ENCODE measurements at regions not wholly inside any gene's neighbourhood (a gene's known extent, or its start where the extent isn't known, plus 50 kb on each side); places are given as distances from the start of the nearest gene placed in this dataset.

DNA sequence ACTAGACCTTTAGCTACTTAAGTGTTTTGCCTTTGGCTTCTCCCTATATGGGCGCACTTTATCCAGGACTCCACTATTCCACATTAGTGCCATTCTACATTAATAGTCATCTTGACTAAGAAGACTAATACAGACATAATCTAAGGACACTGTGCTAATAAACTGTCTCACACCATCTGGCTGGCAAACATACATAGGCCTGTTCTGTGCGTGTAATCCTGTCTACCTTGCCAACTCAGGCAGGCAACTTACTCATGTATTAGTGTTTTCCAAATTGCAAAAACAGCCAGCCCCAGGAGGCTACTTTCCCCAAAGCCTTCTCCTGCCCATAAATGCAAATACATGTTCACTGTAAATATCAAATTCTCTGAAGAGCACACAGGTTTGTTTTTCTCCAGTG is 587.3 kb downstream of the TMA16 start:
- intact Hi-C loops (cut with micrococcal nuclease) = no loop called here
- TF ChIP-seq, protein P1, sequence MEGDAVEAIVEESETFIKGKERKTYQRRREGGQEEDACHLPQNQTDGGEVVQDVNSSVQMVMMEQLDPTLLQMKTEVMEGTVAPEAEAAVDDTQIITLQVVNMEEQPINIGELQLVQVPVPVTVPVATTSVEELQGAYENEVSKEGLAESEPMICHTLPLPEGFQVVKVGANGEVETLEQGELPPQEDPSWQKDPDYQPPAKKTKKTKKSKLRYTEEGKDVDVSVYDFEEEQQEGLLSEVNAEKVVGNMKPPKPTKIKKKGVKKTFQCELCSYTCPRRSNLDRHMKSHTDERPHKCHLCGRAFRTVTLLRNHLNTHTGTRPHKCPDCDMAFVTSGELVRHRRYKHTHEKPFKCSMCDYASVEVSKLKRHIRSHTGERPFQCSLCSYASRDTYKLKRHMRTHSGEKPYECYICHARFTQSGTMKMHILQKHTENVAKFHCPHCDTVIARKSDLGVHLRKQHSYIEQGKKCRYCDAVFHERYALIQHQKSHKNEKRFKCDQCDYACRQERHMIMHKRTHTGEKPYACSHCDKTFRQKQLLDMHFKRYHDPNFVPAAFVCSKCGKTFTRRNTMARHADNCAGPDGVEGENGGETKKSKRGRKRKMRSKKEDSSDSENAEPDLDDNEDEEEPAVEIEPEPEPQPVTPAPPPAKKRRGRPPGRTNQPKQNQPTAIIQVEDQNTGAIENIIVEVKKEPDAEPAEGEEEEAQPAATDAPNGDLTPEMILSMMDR (IDR thresholded peaks at IDR 0.05) = no peak
- no peak overlapping the region for H3K27ac Mint-ChIP-seq
- no peaks in the 10 kb centered on the region for H3K79me2 ChIP-seq (ENCODE audit: insufficient read depth, low read length)
- H3K4me1 Mint-ChIP-seq = no peaks in the 10 kb centered on the region
- H3K4me3 Mint-ChIP-seq = no peak overlapping the region
- no peaks in the 10 kb centered on the region for H3K9me3 ChIP-seq (replicated peaks in 1 of 2; ENCODE audit: control insufficient read depth in 1 of 2, insufficient read depth in 1 of 2, low read length in 2 of 2)
- no peak overlapping the region for H3K27ac ChIP-seq (ENCODE audit: low read depth in 1 of 2, low read length in 2 of 2)
- H3K36me3 ChIP-seq (replicated peaks in 1 of 2; ENCODE audit: control insufficient read depth in 1 of 2, insufficient read depth in 2 of 2, low read length in 2 of 2) = no peaks in the 10 kb centered on the region
- no peaks in the 10 kb centered on the region for H3K36me3 Mint-ChIP-seq
- no peaks in the 10 kb centered on the region for H3K4me1 ChIP-seq (ENCODE audit: control insufficient read depth in 1 of 2, insufficient read depth in 2 of 2, low read length in 2 of 2)
- peaks cover 0 to 1% (median 0%) of the 10 kb centered on the region in 3 donors for H3K27me3 Mint-ChIP-seq (ENCODE audit: low read depth in 3 of 3)
- DNase-seq = no peak
- H2AFZ ChIP-seq (ENCODE audit: insufficient read depth, low read depth, low read length, poor library complexity, severe bottlenecking) = no peak overlapping the region
- no peaks in the 10 kb centered on the region for H3K27me3 ChIP-seq (ENCODE audit: control insufficient read depth in 2 of 2, insufficient read depth in 2 of 2, low read length in 2 of 2)
- H4K20me1 ChIP-seq (ENCODE audit: insufficient read depth, low read length) = no peaks in the 10 kb centered on the region
- no peak overlapping the region for H3K4me2 ChIP-seq (replicated peaks; ENCODE audit: extremely low read depth, low read length, poor library complexity, severe bottlenecking)
- H3K9ac ChIP-seq (ENCODE audit: insufficient read depth, low read length, poor library complexity, severe bottlenecking) = no peak overlapping the region
- H3K4me3 ChIP-seq (replicated peaks in 1 of 3; ENCODE audit: low read depth in 2 of 3, low read length in 3 of 3) = no peak overlapping the region
- H3K9me3 Mint-ChIP-seq = peaks cover 0 to 2% (median 0%) of the 10 kb centered on the region in 7 donors
- WGBS (ENCODE audit: insufficient coverage) = 100% methylated on average over 2 of the region's 2 CpGs

DNA sequence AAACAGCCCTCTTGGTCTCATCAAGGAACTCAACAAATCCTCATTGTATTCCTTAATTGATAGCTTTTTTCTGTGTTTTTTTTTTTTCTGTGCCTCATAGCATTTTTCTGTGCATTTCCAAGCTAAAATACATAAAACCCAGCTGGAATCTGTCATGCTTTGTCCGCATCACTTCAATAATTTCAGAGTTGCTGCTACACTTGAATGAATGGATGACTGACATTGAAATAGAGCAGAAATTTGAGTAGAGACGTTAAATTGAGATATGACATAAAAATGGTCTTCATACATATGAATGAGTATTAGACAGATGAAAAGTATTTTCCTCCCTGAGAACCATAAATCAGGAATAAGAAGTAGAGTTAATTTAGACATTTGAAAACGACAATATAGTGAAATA is 593.2 kb downstream of the TMA16 start:
- Mint-ChIP-seq H3K27ac (no peak overlapping the region), H3K4me3 (no peak overlapping the region), H3K9me3 (no peaks in the 10 kb centered on the region), H3K36me3 (no peaks in the 10 kb centered on the region), H3K27me3 (ENCODE audit: low read depth in 3 of 3) (no peaks in the 10 kb centered on the region), H3K4me1 (no peaks in the 10 kb centered on the region)
- H3K4me2 ChIP-seq (replicated peaks; ENCODE audit: extremely low read depth, low read length, poor library complexity, severe bottlenecking) = no peak overlapping the region
- no peaks in the 10 kb centered on the region for H4K20me1 ChIP-seq (ENCODE audit: insufficient read depth, low read length)
- no CpG with 5 or more reads among the region's 3 CpGs for WGBS (ENCODE audit: insufficient coverage)
- H3K36me3 ChIP-seq (replicated peaks in 1 of 2; ENCODE audit: control insufficient read depth in 1 of 2, insufficient read depth in 2 of 2, low read length in 2 of 2) = no peaks in the 10 kb centered on the region
- H3K9me3 ChIP-seq (replicated peaks in 1 of 2; ENCODE audit: control insufficient read depth in 1 of 2, insufficient read depth in 1 of 2, low read length in 2 of 2) = no peaks in the 10 kb centered on the region
- no peak overlapping the region for H2AFZ ChIP-seq (ENCODE audit: insufficient read depth, low read depth, low read length, poor library complexity, severe bottlenecking)
- no peaks in the 10 kb centered on the region for H3K4me1 ChIP-seq (ENCODE audit: control insufficient read depth in 1 of 2, insufficient read depth in 2 of 2, low read length in 2 of 2)
- no peak overlapping the region for H3K9ac ChIP-seq (ENCODE audit: insufficient read depth, low read length, poor library complexity, severe bottlenecking)
- DNase-seq = no peak
- H3K27me3 ChIP-seq (ENCODE audit: control insufficient read depth in 2 of 2, insufficient read depth in 2 of 2, low read length in 2 of 2) = no peaks in the 10 kb centered on the region
- intact Hi-C loops (cut with micrococcal nuclease) = no loop called here
- no peak overlapping the region for H3K27ac ChIP-seq (ENCODE audit: low read depth in 1 of 2, low read length in 2 of 2)
- TF ChIP-seq, protein P1 (IDR thresholded peaks at IDR 0.05) = no peak
- H3K79me2 ChIP-seq (ENCODE audit: insufficient read depth, low read length) = no peaks in the 10 kb centered on the region
- H3K4me3 ChIP-seq (replicated peaks in 1 of 3; ENCODE audit: low read depth in 2 of 3, low read length in 3 of 3) = no peak overlapping the region

Data from CD14-positive monocyte (primary cell).